ENCODE measurements at regions not wholly inside any gene's neighbourhood (a gene's known extent, or its start where the extent isn't known, plus 50 kb on each side); places are given as distances from the start of the nearest gene placed in this dataset.
"Not testable (repeated sequence)": the region's sequence is repeated elsewhere in the genome, so short reads cannot be mapped to it uniquely, and the experiment has no call there.

- Histone ChIP-seq H3K9me3 (peaks cover 4% of the 10 kb centered on the region), H3K4me3 (no peak overlapping the region), H3K4me1 (no peaks in the 10 kb centered on the region), H3K27ac (no peak overlapping the region), H3K27me3 (ENCODE audit: low read depth) (no peaks in the 10 kb centered on the region), H3K36me3 (no peaks in the 10 kb centered on the region)
- TF ChIP-seq CTCF (IDR thresholded peaks at IDR 0.05): no peak
- DNase-seq (no peak), ATAC-seq (no peak)
- intact Hi-C loops (cut with DNase I): no loop called here
Measured at GRCh38 chr7:115276791-115277190, 354.9 kb downstream of the MDFIC start.

- intact Hi-C loops (cut with DNase I); H3K4me3 ChIP-seq; H3K27me3 ChIP-seq (ENCODE audit: low read depth); DNase-seq; ATAC-seq; H3K4me1 ChIP-seq; H3K27ac ChIP-seq; H3K9me3 ChIP-seq; H3K36me3 ChIP-seq: not testable (repeated sequence)
Measured at GRCh38 chr7:115273855-115274254, 352.0 kb downstream of the MDFIC start.

- DNase-seq: no peak
- TF ChIP-seq CTCF (IDR thresholded peaks at IDR 0.05): no peak
- H3K9me3 ChIP-seq: peaks cover 4% of the 10 kb centered on the region
- H3K27me3 ChIP-seq (ENCODE audit: low read depth): no peaks in the 10 kb centered on the region
- intact Hi-C loops (cut with DNase I): no loop called here
- no peaks in the 10 kb centered on the region for H3K4me1 ChIP-seq
- no peak for ATAC-seq
- no peak overlapping the region for H3K4me3 ChIP-seq
- H3K36me3 ChIP-seq: no peaks in the 10 kb centered on the region
- no peak overlapping the region for H3K27ac ChIP-seq
Measured at GRCh38 chr7:115273139-115273772, 351.4 kb downstream of the MDFIC start.

- intact Hi-C loops (cut with DNase I): no loop called here
Measured at GRCh38 chr7:115271332-115272235, 349.7 kb downstream of the MDFIC start.

GRCh38 chr7:115269486-115269885 is 347.6 kb downstream of the MDFIC start:
- DNase-seq: no peak
- intact Hi-C loops (cut with DNase I): no loop called here
- ATAC-seq: no peak

More at GRCh38 chr7:115271332-115272235, 349.7 kb downstream of the MDFIC start:
- H3K27me3 ChIP-seq (ENCODE audit: low read depth): no peaks in the 10 kb centered on the region
- H3K4me3 ChIP-seq: no peak overlapping the region
- ATAC-seq: no peak
- DNase-seq: no peak
- no peaks in the 10 kb centered on the region for H3K4me1 ChIP-seq
- no peak overlapping the region for H3K27ac ChIP-seq
- no peak for TF ChIP-seq CTCF (IDR thresholded peaks at IDR 0.05)
- peaks cover 2% of the 10 kb centered on the region for H3K9me3 ChIP-seq
- no peaks in the 10 kb centered on the region for H3K36me3 ChIP-seq

More at GRCh38 chr7:115269486-115269885, 347.6 kb downstream of the MDFIC start:
- Histone ChIP-seq H3K36me3 (no peaks in the 10 kb centered on the region), H3K4me3 (no peak overlapping the region), H3K27me3 (ENCODE audit: low read depth) (no peaks in the 10 kb centered on the region), H3K9me3 (no peaks in the 10 kb centered on the region), H3K27ac (no peak overlapping the region), H3K4me1 (no peaks in the 10 kb centered on the region)
- TF ChIP-seq CTCF (IDR thresholded peaks at IDR 0.05): no peak

Measured in lower lobe of right lung (tissue), 2 donors.